ENCODE measurements at regions not wholly inside any gene's neighbourhood (a gene's known extent, or its start where the extent isn't known, plus 50 kb on each side); places are given as distances from the start of the nearest gene placed in this dataset.

- Mint-ChIP-seq H3K27me3 (ENCODE audit: unreplicated experiment) (peaks cover 29% of the 10 kb centered on the region), H3K27ac (ENCODE audit: unreplicated experiment) (no peak overlapping the region), H3K9me3 (ENCODE audit: unreplicated experiment) (peaks cover 16% of the 10 kb centered on the region), H3K4me1 (ENCODE audit: unreplicated experiment) (no peaks in the 10 kb centered on the region), H3K4me3 (ENCODE audit: unreplicated experiment) (no peak overlapping the region), H3K36me3 (ENCODE audit: unreplicated experiment) (no peaks in the 10 kb centered on the region)
- DNase-seq (ENCODE audit: extremely low spot score, unreplicated experiment): no peak
- TF ChIP-seq, protein P1, sequence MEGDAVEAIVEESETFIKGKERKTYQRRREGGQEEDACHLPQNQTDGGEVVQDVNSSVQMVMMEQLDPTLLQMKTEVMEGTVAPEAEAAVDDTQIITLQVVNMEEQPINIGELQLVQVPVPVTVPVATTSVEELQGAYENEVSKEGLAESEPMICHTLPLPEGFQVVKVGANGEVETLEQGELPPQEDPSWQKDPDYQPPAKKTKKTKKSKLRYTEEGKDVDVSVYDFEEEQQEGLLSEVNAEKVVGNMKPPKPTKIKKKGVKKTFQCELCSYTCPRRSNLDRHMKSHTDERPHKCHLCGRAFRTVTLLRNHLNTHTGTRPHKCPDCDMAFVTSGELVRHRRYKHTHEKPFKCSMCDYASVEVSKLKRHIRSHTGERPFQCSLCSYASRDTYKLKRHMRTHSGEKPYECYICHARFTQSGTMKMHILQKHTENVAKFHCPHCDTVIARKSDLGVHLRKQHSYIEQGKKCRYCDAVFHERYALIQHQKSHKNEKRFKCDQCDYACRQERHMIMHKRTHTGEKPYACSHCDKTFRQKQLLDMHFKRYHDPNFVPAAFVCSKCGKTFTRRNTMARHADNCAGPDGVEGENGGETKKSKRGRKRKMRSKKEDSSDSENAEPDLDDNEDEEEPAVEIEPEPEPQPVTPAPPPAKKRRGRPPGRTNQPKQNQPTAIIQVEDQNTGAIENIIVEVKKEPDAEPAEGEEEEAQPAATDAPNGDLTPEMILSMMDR (IDR thresholded peaks at IDR 0.05): no peak
Measured at GRCh38 chr3:59167756-59168155, 117.9 kb upstream of the CFAP20DC start.

DNA sequence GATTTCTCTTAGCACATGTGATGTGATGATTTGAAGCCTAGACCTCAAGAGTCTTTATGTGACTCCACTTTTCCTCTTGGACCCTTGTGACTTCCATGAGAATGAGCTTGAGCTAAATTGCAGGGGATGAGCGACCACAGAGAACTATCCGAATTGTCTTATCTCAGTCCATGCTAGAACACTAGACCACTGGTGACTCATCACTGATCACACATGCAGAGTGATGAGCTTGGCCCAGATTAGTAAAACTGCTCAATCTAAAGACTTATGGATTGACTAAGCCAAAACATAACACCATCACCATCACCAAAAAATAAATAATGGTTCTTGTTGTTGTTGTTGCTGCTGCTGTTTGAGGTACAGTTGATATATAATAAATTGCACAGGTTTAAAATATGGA is 114.1 kb upstream of the CFAP20DC start:
- DNase-seq (ENCODE audit: extremely low spot score, unreplicated experiment): no peak
- Mint-ChIP-seq H3K27ac (ENCODE audit: unreplicated experiment) (no peak overlapping the region), H3K4me3 (ENCODE audit: unreplicated experiment) (no peak overlapping the region), H3K9me3 (ENCODE audit: unreplicated experiment) (peaks cover 10% of the 10 kb centered on the region), H3K4me1 (ENCODE audit: unreplicated experiment) (no peaks in the 10 kb centered on the region), H3K36me3 (ENCODE audit: unreplicated experiment) (no peaks in the 10 kb centered on the region), H3K27me3 (ENCODE audit: unreplicated experiment) (peaks cover 23% of the 10 kb centered on the region)
- TF ChIP-seq, protein P1 (IDR thresholded peaks at IDR 0.05): no peak

DNA sequence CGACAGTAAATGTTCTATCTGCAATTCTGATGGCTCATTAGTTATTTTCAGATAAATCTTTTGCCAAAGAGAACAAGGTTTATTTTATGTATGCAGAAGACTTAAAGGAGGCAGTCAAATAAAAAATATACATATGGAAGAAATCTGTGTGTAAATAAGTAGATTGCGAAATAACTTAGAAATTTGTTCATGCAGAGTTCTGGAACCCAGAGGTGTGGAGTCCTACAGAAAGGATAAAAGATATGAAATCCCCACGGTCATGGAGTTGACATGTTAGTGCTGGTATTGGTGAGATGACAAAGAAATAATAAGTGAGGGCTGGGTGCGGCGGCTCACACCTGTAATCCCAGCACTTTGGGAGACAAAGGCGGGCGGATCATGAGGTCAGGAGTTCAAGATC is 111.2 kb upstream of the CFAP20DC start:
- no peak for DNase-seq (ENCODE audit: extremely low spot score, unreplicated experiment)
- Mint-ChIP-seq H3K27me3 (ENCODE audit: unreplicated experiment) (peaks cover 24% of the 10 kb centered on the region), H3K4me3 (ENCODE audit: unreplicated experiment) (no peak overlapping the region), H3K9me3 (ENCODE audit: unreplicated experiment) (no peaks in the 10 kb centered on the region), H3K36me3 (ENCODE audit: unreplicated experiment) (no peaks in the 10 kb centered on the region), H3K27ac (ENCODE audit: unreplicated experiment) (no peak overlapping the region), H3K4me1 (ENCODE audit: unreplicated experiment) (no peaks in the 10 kb centered on the region)
- TF ChIP-seq, protein P1 (IDR thresholded peaks at IDR 0.05): no peak

DNA sequence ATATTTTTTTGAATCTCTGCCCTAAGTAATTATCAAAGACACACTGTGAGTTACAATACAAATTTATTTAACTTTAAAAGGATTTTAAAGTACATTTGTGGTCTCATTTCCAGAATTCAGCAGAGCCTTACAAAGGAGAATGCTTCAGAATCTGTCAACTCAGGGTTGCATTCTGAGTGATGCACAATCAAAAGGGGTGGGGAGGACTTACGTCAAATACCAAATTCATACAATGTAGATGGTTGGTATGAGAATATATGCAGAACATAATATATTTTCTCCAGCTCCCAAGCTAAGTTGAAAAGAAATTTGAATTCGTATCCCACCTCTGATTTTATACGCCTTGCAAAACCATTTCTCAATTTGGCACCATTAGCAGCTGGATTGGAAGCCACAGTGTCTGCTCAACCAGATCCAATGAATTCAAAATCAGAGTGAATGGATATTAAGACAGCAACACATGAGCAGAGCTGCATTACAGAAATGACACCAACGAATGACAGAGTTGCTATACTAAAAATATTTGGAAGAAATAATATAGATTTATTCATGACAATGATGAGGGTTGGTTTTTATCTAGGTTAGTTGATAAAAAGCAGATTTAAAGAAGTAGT is 110.4 kb upstream of the CFAP20DC start:
- H3K27me3 Mint-ChIP-seq (ENCODE audit: unreplicated experiment): peaks cover 17% of the 10 kb centered on the region
- no peaks in the 10 kb centered on the region for H3K9me3 Mint-ChIP-seq (ENCODE audit: unreplicated experiment)
- no peaks in the 10 kb centered on the region for H3K36me3 Mint-ChIP-seq (ENCODE audit: unreplicated experiment)
- no peak overlapping the region for H3K4me3 Mint-ChIP-seq (ENCODE audit: unreplicated experiment)
- TF ChIP-seq, protein P1 (IDR thresholded peaks at IDR 0.05): no peak
- H3K4me1 Mint-ChIP-seq (ENCODE audit: unreplicated experiment): no peaks in the 10 kb centered on the region
- H3K27ac Mint-ChIP-seq (ENCODE audit: unreplicated experiment): no peak overlapping the region
- no peak for DNase-seq (ENCODE audit: extremely low spot score, unreplicated experiment)

- Mint-ChIP-seq H3K9me3 (ENCODE audit: unreplicated experiment) (peaks cover 13% of the 10 kb centered on the region), H3K27ac (ENCODE audit: unreplicated experiment) (no peak overlapping the region), H3K36me3 (ENCODE audit: unreplicated experiment) (peaks cover 8% of the 10 kb centered on the region), H3K4me1 (ENCODE audit: unreplicated experiment) (no peaks in the 10 kb centered on the region), H3K4me3 (ENCODE audit: unreplicated experiment) (no peak overlapping the region), H3K27me3 (ENCODE audit: unreplicated experiment) (peaks cover 30% of the 10 kb centered on the region)
- no peak for DNase-seq (ENCODE audit: extremely low spot score, unreplicated experiment)
- TF ChIP-seq, protein P1 (IDR thresholded peaks at IDR 0.05): no peak
Measured at GRCh38 chr3:59153648-59154047, 103.8 kb upstream of the CFAP20DC start.

Measured in osteocyte (in vitro differentiated cells).